ENCODE measurements at regions not wholly inside any gene's neighbourhood (a gene's known extent, or its start where the extent isn't known, plus 50 kb on each side); places are given as distances from the start of the nearest gene placed in this dataset.

GRCh38 chr6:142683714-142684141, 261.2 kb downstream of the HIVEP2 start:
- DNase-seq: no peak

GRCh38 chr6:142684371-142684770, 260.6 kb downstream of the HIVEP2 start:
- DNase-seq: no peak

- DNase-seq: no peak
These were observed 259.0 kb downstream of the HIVEP2 start for GRCh38 chr6:142685852-142686506.

- DNase-seq: no peak
These were observed 258.5 kb downstream of the HIVEP2 start for GRCh38 chr6:142686507-142686887.

GRCh38 chr6:142692942-142693341, 252.0 kb downstream of the HIVEP2 start:
- peak; percentile 53 for DNase-seq

- no peak for DNase-seq
These were observed 251.5 kb downstream of the HIVEP2 start for GRCh38 chr6:142693441-142693840.

- no peak for DNase-seq
These were observed 250.9 kb downstream of the HIVEP2 start for GRCh38 chr6:142694054-142694453.

- DNase-seq: no peak
These were observed 250.0 kb downstream of the HIVEP2 start for GRCh38 chr6:142695016-142695415.

GRCh38 chr6:142696123-142697000, 248.6 kb downstream of the HIVEP2 start:
- no peak for DNase-seq

GRCh38 chr6:142697001-142697335, 248.0 kb downstream of the HIVEP2 start:
- no peak for DNase-seq

GRCh38 chr6:142697922-142698321, 247.1 kb downstream of the HIVEP2 start:
- DNase-seq: no peak

GRCh38 chr6:142698751-142699150, 246.2 kb downstream of the HIVEP2 start:
- DNase-seq: no peak

GRCh38 chr6:142699391-142699790, 245.6 kb downstream of the HIVEP2 start:
- DNase-seq: no peak

GRCh38 chr6:142700032-142700431, 244.9 kb downstream of the HIVEP2 start:
- no peak for DNase-seq

- no peak for DNase-seq
These were observed 244.2 kb downstream of the HIVEP2 start for GRCh38 chr6:142700671-142701312.

All from NCI-H774 (cell line).